Cardiac fibroblast (primary cell): ENCODE measurements at regions not wholly inside any gene's neighbourhood (a gene's known extent, or its start where the extent isn't known, plus 50 kb on each side); places are given as distances from the start of the nearest gene placed in this dataset.

Experiments used
- DNase-seq, 2 donors: peaks; one replicate each; pipeline versions ENCODE4 v3.0.0 to v3.0.0-alpha.2; 2010; ENCODE audit warnings: low read depth in 2 of 2
- H3K4me3 ChIP-seq, 2 donors: replicated peaks in 1 of 2; 1 replicate in 1 of 2; 2 replicates in 1 of 2; pipeline ENCODE4 v1.5.1; 2011; ENCODE audit warnings: low read depth in 2 of 2, low read length in 2 of 2, mild to moderate bottlenecking in 2 of 2, moderate library complexity in 1 of 2
- CTCF ChIP-seq: IDR thresholded peaks from one replicate; pipeline ENCODE4 v1.5.1; 2011; ENCODE audit warnings: low read depth, mild to moderate bottlenecking, low read length, inconsistent platforms

GRCh38 chr10:78584681-78585080 is 484.1 kb upstream of the ZMIZ1 start:
- no peak overlapping the region for H3K4me3 ChIP-seq
- TF ChIP-seq CTCF = no peak
- DNase-seq = no peak

- no peak for TF ChIP-seq CTCF
- no peak for DNase-seq
- no peak overlapping the region for H3K4me3 ChIP-seq
Observed at GRCh38 chr10:78585952-78586351, 482.8 kb upstream of the ZMIZ1 start.

GRCh38 chr10:78588194-78588811 is 480.5 kb upstream of the ZMIZ1 start:
- no peak for TF ChIP-seq CTCF
- DNase-seq = peak in 1 of 2 donors; percentile 95
- no peak overlapping the region for H3K4me3 ChIP-seq

GRCh38 chr10:78589687-78590086 is 479.1 kb upstream of the ZMIZ1 start:
- H3K4me3 ChIP-seq = no peak overlapping the region
- no peak for TF ChIP-seq CTCF
- DNase-seq = no peak

- DNase-seq = no peak
- no peak overlapping the region for H3K4me3 ChIP-seq
- TF ChIP-seq CTCF = no peak
Observed at GRCh38 chr10:78591066-78591465, 477.7 kb upstream of the ZMIZ1 start.

- H3K4me3 ChIP-seq = no peak overlapping the region
- TF ChIP-seq CTCF = no peak
- no peak for DNase-seq
Observed at GRCh38 chr10:78594559-78595268, 474.1 kb upstream of the ZMIZ1 start.

- DNase-seq = no peak
- no peak for TF ChIP-seq CTCF
- H3K4me3 ChIP-seq = no peak overlapping the region
Observed at GRCh38 chr10:78595269-78595619, 473.5 kb upstream of the ZMIZ1 start.
